GM19438 (cell line): ENCODE measurements at regions not wholly inside any gene's neighbourhood (a gene's known extent, or its start where the extent isn't known, plus 50 kb on each side); places are given as distances from the start of the nearest gene placed in this dataset.
"Not testable (repeated sequence)": the region's sequence is repeated elsewhere in the genome, so short reads cannot be mapped to it uniquely, and the experiment has no call there.

ENCODE experiments used
- ATAC-seq: cut with Tn5 transposase; IDR thresholded peaks from one replicate; pipeline ENCODE4 v1.9.1; 2021; ENCODE audit warnings: low read depth; ENCODE audit not compliant: unreplicated experiment

- no peak for ATAC-seq
Observed at GRCh38 chr1:94769551-94769950, 50.6 kb upstream of the SLC44A3 start.

- no peak for ATAC-seq
Observed at GRCh38 chr1:94768036-94768435, 52.1 kb upstream of the SLC44A3 start.

- no peak for ATAC-seq
Observed at GRCh38 chr1:94765958-94766357, 54.2 kb upstream of the SLC44A3 start.

- ATAC-seq: no peak
Observed at GRCh38 chr1:94759188-94759587, 61.0 kb upstream of the SLC44A3 start.

GRCh38 chr1:94757931-94758330 lies 62.2 kb upstream of the SLC44A3 start:
- no peak for ATAC-seq

- ATAC-seq: no peak
Observed at GRCh38 chr1:94755675-94756074, 64.5 kb upstream of the SLC44A3 start.

- ATAC-seq: not testable (repeated sequence)
Observed at GRCh38 chr1:94755016-94755415, 65.1 kb upstream of the SLC44A3 start.

- ATAC-seq: no peak
Observed at GRCh38 chr1:94754570-94754969, 65.6 kb upstream of the SLC44A3 start.

GRCh38 chr1:94754095-94754494 lies 66.1 kb upstream of the SLC44A3 start:
- ATAC-seq: no peak

- ATAC-seq: no peak
Observed at GRCh38 chr1:94753171-94753972, 66.8 kb upstream of the SLC44A3 start.

GRCh38 chr1:94751483-94751882 lies 68.7 kb upstream of the SLC44A3 start:
- not testable (repeated sequence) for ATAC-seq

GRCh38 chr1:94746635-94747525 lies 73.3 kb upstream of the SLC44A3 start:
- ATAC-seq: no peak

- ATAC-seq: no peak
Observed at GRCh38 chr1:94745742-94746141, 74.4 kb upstream of the SLC44A3 start.

- no peak for ATAC-seq
Observed at GRCh38 chr1:94743862-94744261, 76.3 kb upstream of the SLC44A3 start.

GRCh38 chr1:94741996-94742395 lies 78.2 kb upstream of the SLC44A3 start:
- ATAC-seq: no peak

GRCh38 chr1:94741510-94741909 lies 78.6 kb upstream of the SLC44A3 start:
- ATAC-seq: no peak

- no peak for ATAC-seq
Observed at GRCh38 chr1:94739521-94740061, 80.6 kb upstream of the SLC44A3 start.

GRCh38 chr1:94738371-94738770 lies 81.8 kb upstream of the SLC44A3 start:
- ATAC-seq: no peak

- no peak for ATAC-seq
Observed at GRCh38 chr1:94737124-94737998, 82.8 kb upstream of the SLC44A3 start.

GRCh38 chr1:94736549-94736948 lies 83.6 kb upstream of the SLC44A3 start:
- ATAC-seq: no peak
